GM21423 (cell line): ENCODE measurements at regions not wholly inside any gene's neighbourhood (a gene's known extent, or its start where the extent isn't known, plus 50 kb on each side); places are given as distances from the start of the nearest gene placed in this dataset.
A peak's percentile ranks its signal among the peaks of the same experiment; 100 is the strongest.
"Not testable (repeated sequence)": the region's sequence is repeated elsewhere in the genome, so short reads cannot be mapped to it uniquely, and the experiment has no call there.

Source experiments
- ATAC-seq: cut with Tn5 transposase; IDR thresholded peaks from one replicate; pipeline ENCODE4 v1.9.1; 2021; ENCODE audit warnings: mild to moderate bottlenecking, moderate library complexity; ENCODE audit not compliant: unreplicated experiment

DNA sequence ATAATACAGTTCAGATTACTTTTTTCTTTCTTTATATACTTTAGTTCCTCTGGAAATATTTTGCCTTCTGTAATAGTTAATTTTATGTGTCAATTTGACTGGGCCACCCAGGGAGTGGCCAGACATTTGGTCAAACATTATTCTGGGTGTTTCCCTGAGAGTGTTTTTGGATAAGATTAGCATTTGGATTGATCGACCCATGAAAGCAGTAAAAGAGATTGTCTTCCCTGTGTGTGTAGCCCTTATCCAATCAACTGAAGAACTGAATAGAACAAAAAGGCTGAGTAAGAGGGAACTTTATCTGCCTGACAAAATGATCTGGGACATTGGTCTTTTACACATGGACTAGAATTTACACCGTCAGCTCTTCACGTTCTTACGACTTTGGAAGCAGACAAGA lies 1190.1 kb upstream of the FAM98A start:
- no peak for ATAC-seq

DNA sequence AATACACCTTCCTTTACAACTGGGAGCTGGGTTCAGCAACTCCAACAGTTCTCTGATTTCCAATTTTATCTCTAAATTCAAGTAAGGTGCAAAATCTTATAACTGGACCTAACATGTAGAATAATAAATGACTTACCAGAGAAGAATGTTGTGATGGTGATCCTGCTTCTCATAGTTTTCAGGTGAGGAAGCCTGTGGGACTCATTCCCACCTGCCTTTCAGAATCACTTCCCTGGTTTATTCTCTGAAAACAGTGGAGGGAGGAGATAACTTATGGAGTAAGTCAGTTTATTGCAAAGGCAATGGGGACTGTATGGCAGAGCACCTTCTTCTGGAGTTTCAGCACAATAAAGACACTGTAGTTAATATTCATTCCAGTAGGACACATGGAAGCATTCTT lies 1188.2 kb upstream of the FAM98A start:
- no peak for ATAC-seq

DNA sequence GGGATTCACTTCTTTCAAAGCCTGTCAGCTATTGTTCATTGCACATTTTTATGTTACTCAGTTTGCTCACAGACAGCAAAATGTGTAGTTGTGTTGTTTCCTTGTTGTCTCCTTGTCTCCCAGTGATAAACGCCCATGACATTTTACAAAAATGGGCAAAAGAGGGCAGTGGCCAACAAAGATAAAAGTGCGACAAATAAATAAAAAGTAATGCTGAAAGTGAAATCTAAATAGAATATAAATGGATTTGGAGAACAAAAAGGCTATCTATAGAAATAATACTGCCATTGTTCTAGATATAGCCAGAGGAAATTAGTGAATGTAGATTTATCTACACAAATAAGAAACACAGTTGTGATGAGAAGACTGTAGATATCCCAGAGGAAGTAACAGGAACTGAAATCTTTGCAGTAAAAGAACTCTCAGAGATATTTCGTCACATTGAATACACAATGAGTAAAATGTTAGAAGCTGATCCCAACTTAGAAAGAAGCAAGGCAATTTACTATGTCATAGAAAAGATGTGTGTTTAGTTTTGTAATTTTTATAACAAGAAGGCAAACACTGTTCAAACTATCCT lies 1186.2 kb upstream of the FAM98A start:
- no peak for ATAC-seq

DNA sequence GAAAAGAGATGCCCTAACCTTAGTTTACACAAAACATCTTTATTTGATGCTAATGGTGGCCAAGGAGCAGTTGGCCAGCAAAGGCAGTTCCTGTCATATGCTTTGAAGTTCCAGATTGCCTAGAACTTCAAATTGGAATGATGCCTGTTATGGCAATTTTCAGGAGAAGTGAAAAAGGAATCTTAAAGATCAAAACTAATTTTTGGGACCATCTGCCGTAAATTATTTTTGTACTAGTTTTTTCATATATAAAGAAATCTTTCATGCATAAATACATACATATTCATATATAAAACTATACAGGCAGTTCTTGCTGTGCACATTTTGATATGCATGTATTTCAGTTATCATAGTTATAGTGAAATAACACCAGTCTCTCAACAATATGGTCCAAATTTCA lies 1185.6 kb upstream of the FAM98A start:
- no peak for ATAC-seq

DNA sequence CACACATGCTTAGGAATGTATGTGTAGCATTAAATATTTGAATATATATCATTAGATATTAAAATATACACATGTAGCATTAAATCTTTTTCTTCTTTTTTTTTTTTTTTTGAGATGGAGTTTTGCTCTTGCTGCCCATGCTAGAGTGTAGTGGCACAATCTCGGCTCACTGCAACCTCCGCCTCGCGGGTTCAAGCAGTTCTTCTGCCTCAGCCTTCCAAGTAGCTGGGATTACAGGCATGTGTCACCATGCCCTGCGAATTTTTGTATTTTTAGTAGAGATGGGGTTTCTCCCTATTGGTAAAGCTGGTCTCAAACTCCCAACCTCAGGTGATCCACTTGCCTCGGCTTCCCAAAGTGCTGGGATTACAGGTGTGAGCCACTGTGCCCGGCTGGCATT lies 1151.6 kb upstream of the FAM98A start:
- not testable (repeated sequence) for ATAC-seq

DNA sequence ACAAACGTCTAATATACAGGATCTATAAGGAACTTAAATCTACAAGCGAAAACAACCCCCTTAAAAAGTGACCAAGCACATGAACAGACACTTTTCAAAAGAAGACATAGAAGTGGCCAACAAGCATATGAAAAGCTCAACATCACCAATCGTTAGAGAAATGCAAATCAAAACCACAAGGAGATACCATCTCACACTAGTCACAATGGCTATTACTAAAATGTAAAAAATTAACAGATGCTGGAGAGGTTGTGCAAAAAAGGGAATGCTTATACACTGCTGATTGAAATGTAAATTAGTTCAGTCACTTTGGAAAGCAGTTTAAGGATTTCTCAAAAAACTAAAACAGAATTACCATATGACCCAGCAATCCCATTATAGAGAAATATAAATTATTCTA lies 1148.5 kb upstream of the FAM98A start:
- no peak for ATAC-seq

DNA sequence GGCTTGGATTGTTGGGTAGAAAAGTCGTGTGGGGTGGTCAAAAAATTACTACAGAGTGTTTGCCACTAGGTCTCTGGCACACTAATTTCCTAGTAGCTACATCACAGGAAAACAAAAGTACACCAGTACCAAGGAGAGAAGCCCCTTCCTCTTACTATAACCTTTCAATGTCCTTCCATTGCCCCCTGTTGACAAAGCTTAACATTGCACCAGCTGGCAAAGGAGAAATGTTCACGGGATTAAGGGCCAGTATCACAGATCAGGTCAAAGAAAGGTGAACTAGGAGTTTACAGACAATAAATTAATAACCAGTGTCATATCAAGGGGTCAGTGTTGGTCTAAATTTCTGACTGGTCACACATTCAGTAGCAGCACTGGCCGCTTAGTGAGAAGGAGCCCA lies 1139.6 kb upstream of the FAM98A start:
- ATAC-seq: no peak

DNA sequence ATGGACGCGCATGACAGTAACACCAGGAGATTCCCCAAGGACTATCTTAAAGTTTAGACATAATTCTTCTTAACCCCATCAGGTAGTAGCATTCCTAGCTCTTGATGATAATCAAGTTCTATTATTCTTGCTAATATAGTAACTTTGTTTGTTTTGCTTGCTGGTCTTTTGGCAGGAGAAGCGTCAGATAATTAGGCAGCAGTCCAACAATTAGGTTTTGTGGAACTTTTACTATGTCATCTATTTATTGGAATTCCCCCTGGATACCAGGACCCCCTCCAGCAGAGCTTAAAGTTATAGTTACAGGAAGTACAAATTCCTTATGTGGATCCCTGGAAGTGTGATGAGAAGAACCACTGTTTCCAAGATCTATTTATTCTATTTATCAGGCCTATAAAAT lies 1138.0 kb upstream of the FAM98A start:
- ATAC-seq: no peak

DNA sequence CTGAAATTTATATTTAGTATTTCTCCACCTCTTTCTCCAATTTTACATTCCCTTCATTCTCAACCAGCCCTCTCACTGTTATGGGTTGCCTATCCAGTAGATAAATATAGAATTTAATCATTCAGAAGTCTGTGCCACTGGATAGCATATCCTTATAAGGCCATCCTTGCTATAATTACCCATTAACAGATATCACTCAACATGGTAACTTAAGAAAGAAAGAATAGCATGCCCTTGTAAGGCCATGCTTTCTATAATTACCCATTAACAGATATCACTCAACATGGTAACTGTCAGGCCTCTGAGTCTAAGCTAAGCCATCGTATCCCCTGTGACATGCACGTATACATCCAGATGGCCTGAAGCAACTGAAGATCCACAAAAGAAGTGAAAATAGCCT lies 1137.4 kb upstream of the FAM98A start:
- ATAC-seq: no peak

DNA sequence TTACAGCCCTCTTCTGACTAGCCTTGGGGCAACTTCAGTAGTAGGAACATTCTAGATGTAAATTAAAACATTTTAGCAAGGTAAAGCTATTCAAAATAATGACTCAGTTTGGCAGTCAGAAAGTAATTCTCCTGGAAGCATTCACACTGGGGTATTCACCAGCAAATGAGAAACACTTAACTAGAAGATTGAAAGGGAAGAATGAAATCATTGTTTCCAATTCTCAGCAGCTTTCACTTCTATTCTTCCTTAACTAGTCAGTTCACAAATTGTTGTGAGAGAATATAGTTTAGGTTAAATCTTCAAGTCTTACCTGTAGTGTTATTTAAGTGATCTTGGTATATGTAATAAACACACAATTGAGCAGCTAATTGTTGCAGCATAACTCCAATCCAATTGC lies 1135.6 kb upstream of the FAM98A start:
- ATAC-seq: no peak

DNA sequence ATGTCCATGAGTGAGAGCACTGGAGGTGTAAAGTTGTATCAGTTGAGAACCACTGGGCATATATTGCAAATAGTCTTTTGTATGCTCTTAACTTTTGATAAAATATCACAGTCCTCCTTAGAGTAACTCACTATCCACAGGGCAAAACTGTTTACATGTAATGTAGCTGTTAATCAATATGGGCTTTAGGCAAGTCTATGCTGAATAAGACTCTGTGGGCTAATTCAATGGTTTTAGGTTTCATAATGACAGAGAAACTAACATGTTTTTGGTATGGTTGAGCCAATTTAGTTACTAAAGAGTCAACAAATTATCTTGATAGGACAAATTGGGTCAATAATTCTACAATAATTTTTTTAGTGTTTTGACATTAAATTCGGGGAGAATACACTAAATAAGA lies 1134.9 kb upstream of the FAM98A start:
- no peak for ATAC-seq

DNA sequence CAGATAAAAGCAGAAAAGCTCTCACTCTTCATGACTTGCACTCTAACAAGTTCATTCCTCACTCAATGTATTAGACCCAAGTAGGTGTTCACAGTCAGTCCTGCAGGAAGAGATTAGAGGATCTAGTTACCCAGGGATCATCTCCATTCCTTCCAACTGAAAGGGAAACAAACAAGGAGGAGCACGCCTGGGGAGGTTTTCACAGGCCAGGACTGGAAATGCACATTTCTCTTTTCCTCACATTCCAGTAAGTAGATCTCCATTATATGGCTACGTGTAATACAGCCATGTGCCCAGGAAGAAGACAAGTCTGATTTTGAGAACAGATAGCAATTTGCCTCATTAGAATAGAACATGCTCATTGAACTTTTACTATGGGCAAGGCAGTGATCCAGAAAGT lies 1132.2 kb upstream of the FAM98A start:
- no peak for ATAC-seq

DNA sequence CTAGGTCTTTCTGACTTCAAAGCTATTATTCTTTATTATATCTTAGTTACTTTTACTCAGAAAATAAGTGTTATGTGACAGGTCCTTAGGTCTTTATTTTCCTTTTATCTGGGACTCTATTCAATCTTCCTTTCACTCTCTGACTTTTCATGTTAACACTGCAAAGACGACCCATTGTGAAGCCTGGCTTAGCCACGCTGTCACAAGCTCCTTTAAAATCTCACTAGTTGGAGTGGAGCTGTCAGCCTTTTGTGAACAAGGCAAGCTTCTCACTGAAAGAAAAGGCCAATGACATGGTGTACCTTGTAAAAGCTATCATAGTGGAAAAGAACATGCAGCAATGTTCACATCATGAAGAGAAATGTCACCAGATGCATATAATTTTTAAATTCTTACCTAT lies 1130.7 kb upstream of the FAM98A start:
- no peak for ATAC-seq

DNA sequence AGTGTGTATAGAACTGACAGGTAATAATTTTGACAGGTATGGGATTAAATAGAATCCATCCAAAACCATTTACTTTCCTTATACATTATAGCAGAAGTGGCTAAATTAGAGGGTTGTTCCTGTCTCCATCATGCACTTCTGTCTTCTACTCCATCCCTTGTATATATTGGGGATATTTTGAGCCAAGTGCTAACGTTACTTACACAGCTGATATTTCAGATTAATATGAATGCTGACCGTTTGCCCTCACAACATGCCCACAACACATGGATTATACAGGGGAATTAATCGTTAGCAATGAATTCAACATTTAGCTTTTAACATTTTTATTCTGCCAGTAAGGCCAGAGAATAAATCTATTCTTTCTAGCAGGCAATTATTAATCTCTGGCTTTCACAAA lies 1125.0 kb upstream of the FAM98A start:
- no peak for ATAC-seq

DNA sequence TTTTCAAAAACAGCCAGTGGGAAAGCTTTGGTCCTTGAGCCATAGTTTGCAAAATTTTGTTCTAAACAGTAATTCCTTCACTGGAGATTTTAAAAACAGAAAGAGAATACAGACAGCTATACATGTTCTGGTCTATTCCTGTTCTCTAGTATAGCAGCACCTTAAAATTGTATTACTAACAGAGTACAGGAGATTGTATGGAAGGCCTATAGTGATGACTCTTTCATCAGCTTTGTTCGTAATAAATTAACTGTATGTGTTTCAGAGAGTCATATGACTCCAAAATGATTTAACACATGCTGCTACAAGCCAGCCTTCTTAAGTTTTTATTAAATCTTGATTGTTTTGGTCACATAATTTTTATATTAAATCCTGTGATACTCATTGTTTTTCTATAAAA lies 1124.6 kb upstream of the FAM98A start:
- ATAC-seq: no peak

DNA sequence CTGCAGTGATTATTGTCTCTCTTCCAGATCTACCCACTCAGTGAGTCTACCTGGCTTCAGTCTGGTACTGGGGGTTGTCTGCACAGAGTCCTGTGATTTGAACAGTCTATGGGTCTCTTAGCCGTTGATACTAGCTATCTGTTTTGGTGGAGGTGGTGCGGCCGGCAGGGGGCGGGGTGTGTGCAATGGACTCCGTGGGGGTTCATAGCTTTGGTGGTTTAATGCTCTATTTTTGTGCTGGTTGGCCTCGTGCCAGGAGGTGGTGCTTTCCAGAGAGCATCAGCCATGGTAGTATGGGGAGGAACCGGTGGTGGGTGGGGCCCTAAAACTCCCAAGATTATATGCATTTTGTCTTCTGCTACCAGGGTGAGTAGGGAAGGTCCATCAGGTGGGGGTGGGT lies 1120.1 kb upstream of the FAM98A start:
- no peak for ATAC-seq

DNA sequence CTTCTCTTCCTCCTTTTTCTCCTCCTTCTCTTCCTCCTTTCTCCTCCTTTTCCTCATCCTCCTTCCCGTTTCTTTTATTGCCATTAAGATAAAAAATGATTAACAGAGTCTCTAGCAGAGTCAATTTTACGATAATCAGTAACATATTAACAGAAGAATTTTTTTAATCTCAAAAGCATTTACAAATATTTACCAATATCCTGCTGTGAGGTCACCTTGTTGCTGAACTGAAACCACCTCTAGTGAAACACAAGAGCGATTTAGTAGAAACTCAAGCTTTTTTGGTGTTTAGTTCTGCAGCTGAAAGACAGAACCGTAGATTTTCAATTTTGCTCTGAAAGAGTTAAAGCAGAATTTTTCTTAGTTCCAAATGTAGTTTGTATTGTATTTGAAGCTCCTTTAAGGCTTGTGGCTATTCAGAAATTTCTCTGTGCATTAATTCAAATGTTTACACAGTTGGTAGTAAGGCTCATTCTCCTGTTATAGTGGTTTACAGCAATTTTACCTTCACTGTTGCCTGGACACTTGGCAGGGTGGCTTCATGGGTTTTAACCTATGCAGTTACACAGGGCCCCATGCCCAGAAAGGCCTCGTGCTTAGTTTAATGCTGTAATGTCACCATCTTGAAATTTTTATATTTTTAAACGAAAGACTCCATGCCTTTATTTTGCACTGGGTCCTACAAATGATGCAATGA lies 1106.6 kb upstream of the FAM98A start:
- peak; percentile 91 for ATAC-seq

DNA sequence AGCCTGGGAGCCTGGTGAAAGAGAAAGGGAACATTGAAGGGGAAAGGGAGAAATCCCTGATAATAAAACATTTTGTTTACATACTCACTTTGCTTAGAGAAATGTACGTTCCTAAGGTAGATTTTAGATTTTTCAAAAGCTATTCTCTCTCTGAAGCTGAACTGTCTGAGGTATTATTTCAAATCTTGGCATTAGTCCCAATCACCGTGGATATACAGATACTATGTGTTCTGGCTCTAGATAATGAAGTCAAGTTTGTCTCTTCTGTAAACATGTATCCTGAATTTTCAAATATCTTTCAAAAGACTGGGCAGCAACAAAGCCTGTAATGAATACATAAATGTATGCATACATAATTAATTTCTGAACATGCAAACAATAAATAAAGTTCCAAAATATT lies 1104.2 kb upstream of the FAM98A start:
- ATAC-seq: no peak

DNA sequence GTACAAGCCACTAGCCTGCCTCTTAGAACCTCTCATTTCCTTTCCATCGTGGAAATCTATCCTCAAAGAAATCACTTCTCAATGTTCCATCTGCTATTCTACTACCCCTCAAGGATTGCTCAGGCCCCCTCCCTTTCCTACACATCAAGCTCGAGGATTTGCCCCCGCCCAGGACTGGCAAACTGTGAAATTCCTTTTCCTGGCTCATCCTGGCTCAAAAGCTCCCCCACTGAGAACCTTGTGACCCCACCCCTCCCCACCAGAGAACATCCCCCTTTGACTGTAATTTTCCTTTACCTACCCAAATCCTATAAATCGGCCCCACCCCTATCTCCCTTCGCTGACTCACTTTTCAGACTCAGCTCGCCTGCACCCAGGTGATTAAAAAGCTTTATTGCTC lies 1103.3 kb upstream of the FAM98A start:
- not testable (repeated sequence) for ATAC-seq

DNA sequence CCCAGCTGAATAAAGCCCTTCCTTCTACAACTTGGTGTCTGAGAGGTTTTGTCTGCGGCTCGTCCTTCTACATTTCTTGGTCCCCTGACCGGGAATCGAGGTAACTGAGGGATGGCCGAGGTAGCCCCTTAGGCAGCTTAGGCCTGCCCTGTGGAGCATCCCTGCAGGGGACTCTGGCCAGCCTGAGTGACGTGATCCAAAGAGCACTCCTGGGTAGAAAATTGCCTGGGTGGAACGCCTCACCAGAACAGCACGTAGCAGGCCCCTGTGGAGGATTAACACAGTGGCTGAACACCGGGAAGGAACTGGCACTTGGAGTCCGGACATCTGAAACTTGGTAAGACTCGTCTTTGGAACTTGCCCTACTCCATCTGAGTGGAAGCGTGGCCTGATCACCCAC lies 1078.5 kb upstream of the FAM98A start:
- ATAC-seq: not testable (repeated sequence)

DNA sequence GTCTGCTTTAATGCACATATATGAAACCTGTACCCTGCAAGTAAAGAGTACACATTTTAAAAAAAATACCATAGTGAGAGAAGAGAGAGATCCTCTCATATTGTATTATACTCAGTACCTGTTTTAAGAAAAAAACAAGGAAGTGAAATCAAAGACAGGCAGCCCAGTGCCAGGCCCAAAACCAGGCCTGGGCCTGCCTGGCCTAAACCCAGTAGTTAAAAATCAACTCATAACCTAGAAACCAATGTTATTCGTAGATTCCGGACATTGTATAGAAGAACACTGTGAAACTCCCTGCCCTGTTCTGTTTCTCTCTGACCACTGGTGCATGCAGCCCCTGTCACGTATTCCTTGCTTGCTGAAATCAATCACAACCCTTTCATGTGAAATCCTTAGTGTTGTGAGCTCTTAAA lies 1078.0 kb upstream of the FAM98A start:
- peak; percentile 63 for ATAC-seq

DNA sequence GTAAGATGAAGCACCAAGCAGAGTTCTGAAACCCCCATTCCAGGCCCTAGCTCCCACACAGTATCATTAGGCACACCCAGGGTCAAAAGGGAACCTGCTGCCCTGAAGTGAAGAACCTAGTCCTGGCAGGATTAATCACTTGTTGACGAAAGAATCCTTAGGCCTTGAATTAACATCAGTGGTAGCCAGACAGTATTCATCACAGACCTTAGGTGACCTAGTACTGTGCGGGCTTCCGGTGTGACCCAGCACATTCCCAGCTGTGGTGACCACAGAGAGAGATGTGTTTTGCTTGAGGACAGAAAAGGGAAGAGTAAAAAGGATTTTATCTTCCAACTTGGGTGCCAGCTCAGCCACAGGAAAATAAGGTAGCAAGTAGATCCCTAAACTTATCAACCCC lies 1071.4 kb upstream of the FAM98A start:
- ATAC-seq: no peak

DNA sequence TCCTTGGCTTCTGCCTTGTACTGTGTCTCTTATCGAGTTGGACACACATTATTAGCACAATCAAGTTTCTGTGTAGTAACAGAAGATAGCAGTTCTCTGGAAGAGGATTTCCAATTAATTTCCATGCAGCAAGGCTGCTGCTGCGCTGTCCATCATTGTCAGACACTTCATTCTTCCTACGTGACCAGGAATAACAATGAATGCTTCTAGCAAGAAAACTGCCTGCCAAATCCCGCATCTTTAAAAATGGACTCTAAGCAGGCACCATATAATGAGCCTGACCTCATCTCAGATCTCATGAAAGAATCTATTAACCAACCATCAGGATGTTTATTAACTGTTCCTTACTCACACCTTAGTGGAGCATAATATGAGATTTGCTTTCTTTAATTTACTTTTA lies 1067.7 kb upstream of the FAM98A start:
- ATAC-seq: no peak
